H9 (cell line): ENCODE measurements at regions not wholly inside any gene's neighbourhood (a gene's known extent, or its start where the extent isn't known, plus 50 kb on each side); places are given as distances from the start of the nearest gene placed in this dataset.

Experiments
- DNase-seq: peaks from one replicate; pipeline ENCODE4 v3.0.0-alpha.2; 2017
- H2AFZ ChIP-seq: one replicate; pipeline ENCODE4 v1.6.1; 2013; ENCODE audit warnings: mild to moderate bottlenecking, low read length, control low read depth, moderate library complexity
- H2AK5ac ChIP-seq: 2 replicates; pipeline ENCODE4 v1.6.1; 2013; ENCODE audit warnings: low read length, control low read depth, mixed read lengths; ENCODE audit not compliant: insufficient read length
- H2BK120ac ChIP-seq: one replicate; pipeline ENCODE4 v1.6.1; 2013; ENCODE audit warnings: low read depth, mild to moderate bottlenecking, low read length, control low read depth, inconsistent platforms; ENCODE audit not compliant: poor library complexity, severe bottlenecking
- H2BK12ac ChIP-seq: 2 replicates; pipeline ENCODE4 v1.6.1; 2013; ENCODE audit warnings: low read length, control low read depth, mixed read lengths, low read depth; ENCODE audit not compliant: insufficient read length
- H2BK15ac ChIP-seq: 2 replicates; pipeline ENCODE4 v1.6.1; 2013; ENCODE audit warnings: low read depth, low read length, control low read depth
- H2BK20ac ChIP-seq: one replicate; pipeline ENCODE4 v1.6.1; 2013; ENCODE audit warnings: low read depth, mild to moderate bottlenecking, low read length, control low read depth, inconsistent platforms; ENCODE audit not compliant: poor library complexity, severe bottlenecking
- H2BK5ac ChIP-seq: 2 replicates; pipeline ENCODE4 v1.6.1; 2013; ENCODE audit warnings: low read length, control low read depth, mixed read lengths; ENCODE audit not compliant: insufficient read length
- H3K14ac ChIP-seq: 2 replicates; pipeline ENCODE4 v1.6.1; 2013; ENCODE audit warnings: low read length, control low read depth; ENCODE audit not compliant: insufficient read depth
- H3K18ac ChIP-seq: 2 replicates; pipeline ENCODE4 v1.6.1; 2013; ENCODE audit warnings: low read depth, mild to moderate bottlenecking, mixed read lengths, low read length, control low read depth; ENCODE audit not compliant: insufficient read length
- H3K23ac ChIP-seq: 2 replicates; pipeline ENCODE4 v1.6.1; 2013; ENCODE audit warnings: low read length, control low read depth, mixed read lengths, low read depth; ENCODE audit not compliant: insufficient read length
- H3K23me2 ChIP-seq: 2 replicates; pipeline ENCODE4 v1.6.1; 2013; ENCODE audit warnings: low read depth, mild to moderate bottlenecking, mixed read lengths, low read length, control low read depth; ENCODE audit not compliant: insufficient read length, poor library complexity, severe bottlenecking
- H3K27ac ChIP-seq: 2 replicates; pipeline ENCODE4 v1.5.1; 2013; ENCODE audit warnings: low read length, control low read depth, mixed read lengths, low read depth; ENCODE audit not compliant: insufficient read length
- H3K27me3 ChIP-seq: 2 replicates; pipeline ENCODE4 v1.6.1; 2013; ENCODE audit warnings: low read length, control low read depth, inconsistent platforms; ENCODE audit not compliant: insufficient read depth
- H3K4ac ChIP-seq: 2 replicates; pipeline ENCODE4 v1.6.1; 2013; ENCODE audit warnings: low read depth, mild to moderate bottlenecking, control low read depth, inconsistent platforms, low read length, moderate library complexity
- H3K4me1 ChIP-seq: 2 replicates; pipeline ENCODE4 v1.6.1; 2013; ENCODE audit warnings: low read length, control low read depth, inconsistent platforms; ENCODE audit not compliant: insufficient read depth
- H3K4me2 ChIP-seq: 2 replicates; pipeline ENCODE4 v1.6.1; 2013; ENCODE audit warnings: low read length, control low read depth, mixed read lengths; ENCODE audit not compliant: insufficient read length, insufficient read depth
- H3K56ac ChIP-seq: 2 replicates; pipeline ENCODE4 v1.6.1; 2013; ENCODE audit warnings: low read depth, mild to moderate bottlenecking, mixed read lengths, low read length, control low read depth; ENCODE audit not compliant: insufficient read length
- H3K79me1 ChIP-seq: 2 replicates; pipeline ENCODE4 v1.6.1; 2013; ENCODE audit warnings: low read depth, mild to moderate bottlenecking, moderate library complexity, low read length, control low read depth, inconsistent platforms; ENCODE audit not compliant: insufficient read depth, poor library complexity, severe bottlenecking
- H3K79me2 ChIP-seq: 2 replicates; pipeline ENCODE4 v1.6.1; 2013; ENCODE audit warnings: low read length, control low read depth, inconsistent platforms; ENCODE audit not compliant: insufficient read depth
- H3K9ac ChIP-seq: 2 replicates; pipeline ENCODE4 v1.6.1; 2013; ENCODE audit warnings: low read length, control low read depth, mixed read lengths; ENCODE audit not compliant: insufficient read length; ENCODE audit errors: extremely low read depth
- H3K9me3 ChIP-seq: one replicate; pipeline ENCODE4 v1.6.1; 2013; ENCODE audit warnings: low read depth, low read length, inconsistent platforms; ENCODE audit not compliant: control insufficient read depth
- H3T11ph ChIP-seq: one replicate; pipeline ENCODE4 v1.6.1; 2013; ENCODE audit warnings: mild to moderate bottlenecking, low read length, control low read depth, inconsistent platforms
- H4K20me1 ChIP-seq: one replicate; pipeline ENCODE4 v1.6.1; 2013; ENCODE audit not compliant: control insufficient read depth, insufficient read length, insufficient read depth
- H4K5ac ChIP-seq: 2 replicates; pipeline ENCODE4 v1.6.1; 2013; ENCODE audit warnings: low read depth, mild to moderate bottlenecking, mixed read lengths, low read length, control low read depth; ENCODE audit not compliant: insufficient read length
- H4K8ac ChIP-seq: replicated peaks from 2 replicates; pipeline ENCODE4 v1.6.1; 2013; ENCODE audit warnings: low read length, control low read depth, mixed read lengths, low read depth; ENCODE audit not compliant: insufficient read length
- H4K91ac ChIP-seq: 2 replicates; pipeline ENCODE4 v1.6.1; 2013; ENCODE audit warnings: low read depth, mild to moderate bottlenecking, moderate library complexity, mixed read lengths, low read length, control low read depth; ENCODE audit not compliant: insufficient read length
- H3K27ac Mint-ChIP-seq, 3 experiments: 2 replicates in 2 of 3; 3 replicates in 1 of 3; pipeline ENCODE4 v1.8.0; 2020 to 2021; ENCODE audit warnings: mixed read lengths in 3 of 3, mild to moderate bottlenecking in 1 of 3, moderate library complexity in 1 of 3
- H3K27me3 Mint-ChIP-seq: 2 replicates; pipeline ENCODE4 v1.8.0; 2021; ENCODE audit warnings: low read depth, mild to moderate bottlenecking, moderate library complexity, mixed read lengths
- H3K36me3 Mint-ChIP-seq, 3 experiments: 2 replicates in 2 of 3; 3 replicates in 1 of 3; pipeline ENCODE4 v1.8.0; 2020 to 2021; ENCODE audit warnings: low read depth in 3 of 3, mixed read lengths in 3 of 3; ENCODE audit not compliant: insufficient read depth in 1 of 3
- H3K4me1 Mint-ChIP-seq, 2 experiments: 2 replicates each; pipeline ENCODE4 v1.8.0; 2020; ENCODE audit warnings: mixed read lengths in 2 of 2
- H3K4me3 Mint-ChIP-seq, 2 experiments: 2 replicates in 1 of 2; 3 replicates in 1 of 2; pipeline ENCODE4 v1.8.0; 2020 to 2021; ENCODE audit warnings: mild to moderate bottlenecking in 2 of 2, mixed read lengths in 2 of 2, moderate library complexity in 1 of 2
- H3K9me3 Mint-ChIP-seq, 2 experiments: 2 replicates in 1 of 2; 3 replicates in 1 of 2; pipeline ENCODE4 v1.8.0; 2020; ENCODE audit warnings: mild to moderate bottlenecking in 2 of 2, mixed read lengths in 2 of 2, moderate library complexity in 1 of 2
- WGBS: extraction: QIAGEN DNeasy Blood & Tissue Kit; methylation state at CpG from one replicate; pipeline ENCODE4 v1.1.7; 2013; ENCODE audit warnings: missing lambda C conversion rate, low lambda C conversion rate, mixed read lengths; ENCODE audit not compliant: insufficient read length; ENCODE audit errors: extremely low coverage; 5-methylcytosine and 5-hydroxymethylcytosine counted together
- TF ChIP-seq, protein P1 (sequence below): fragments of 200-600 bp; sonication (generic); conservative IDR thresholded peaks from 3 replicates; pipeline ENCODE4 v1.8.0; 2021; ENCODE audit warnings: antibody characterized with exemption, mild to moderate bottlenecking

DNA sequence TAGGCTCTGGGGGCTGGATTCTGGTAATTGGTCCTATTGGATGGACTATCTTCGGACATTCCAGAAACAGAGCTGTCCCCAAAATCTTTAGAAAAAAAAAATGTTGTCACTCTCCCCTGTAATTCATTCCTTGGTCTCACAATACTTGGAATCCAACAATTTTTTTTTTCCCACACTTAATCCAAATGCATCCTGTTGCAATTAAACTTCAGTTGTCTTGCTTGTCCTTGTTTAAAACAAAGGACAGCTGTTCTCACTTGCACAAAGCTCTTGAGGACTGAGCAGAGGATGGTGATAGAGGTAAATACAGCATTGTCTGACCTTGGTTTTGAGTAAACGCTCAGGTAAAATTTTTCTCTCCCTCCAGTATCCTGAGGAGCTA lies 75.3 kb downstream of the SC5D start:
- Histone ChIP-seq H3K27ac (no peak overlapping the region), H2BK120ac (no peak overlapping the region), H3K14ac (no peak overlapping the region), H4K20me1 (no peaks in the 10 kb centered on the region), H2AFZ (no peak overlapping the region), H3K4me2 (no peak overlapping the region), H3K79me2 (no peaks in the 10 kb centered on the region), H3K18ac (no peak overlapping the region), H2BK20ac (no peak overlapping the region), H4K91ac (no peak overlapping the region), H3K23me2 (no peaks in the 10 kb centered on the region), H3K4ac (no peak overlapping the region), H2BK5ac (no peak overlapping the region), H3K4me1 (peaks cover 24% of the 10 kb centered on the region), H3K9me3 (no peaks in the 10 kb centered on the region), H2BK15ac (no peak overlapping the region), H2BK12ac (no peak overlapping the region), H3T11ph (no peak overlapping the region), H3K56ac (no peak overlapping the region), H3K23ac (no peak overlapping the region), H2AK5ac (no peak overlapping the region), H4K8ac (no peak overlapping the region), H3K27me3 (no peaks in the 10 kb centered on the region), H4K5ac (no peak overlapping the region), H3K79me1 (no peaks in the 10 kb centered on the region), H3K9ac (no peak overlapping the region)
- Mint-ChIP-seq H3K27me3 (no peaks in the 10 kb centered on the region), H3K4me1 (peaks cover 34 to 44% of the 10 kb centered on the region in 2 experiments), H3K9me3 (peaks cover 0 to 4% of the 10 kb centered on the region in 2 experiments; a peak in 2 of 5 replicates), H3K36me3 (peaks cover 0 to 4% (median 2%) of the 10 kb centered on the region in 3 experiments; a peak in 2 of 7 replicates), H3K27ac (no peak overlapping the region), H3K4me3 (no peak overlapping the region)
- DNase-seq, result no peak
- no CpG with 5 or more reads among the region's 2 CpGs for whole genome bisulfite sequencing
- TF ChIP-seq, protein P1, sequence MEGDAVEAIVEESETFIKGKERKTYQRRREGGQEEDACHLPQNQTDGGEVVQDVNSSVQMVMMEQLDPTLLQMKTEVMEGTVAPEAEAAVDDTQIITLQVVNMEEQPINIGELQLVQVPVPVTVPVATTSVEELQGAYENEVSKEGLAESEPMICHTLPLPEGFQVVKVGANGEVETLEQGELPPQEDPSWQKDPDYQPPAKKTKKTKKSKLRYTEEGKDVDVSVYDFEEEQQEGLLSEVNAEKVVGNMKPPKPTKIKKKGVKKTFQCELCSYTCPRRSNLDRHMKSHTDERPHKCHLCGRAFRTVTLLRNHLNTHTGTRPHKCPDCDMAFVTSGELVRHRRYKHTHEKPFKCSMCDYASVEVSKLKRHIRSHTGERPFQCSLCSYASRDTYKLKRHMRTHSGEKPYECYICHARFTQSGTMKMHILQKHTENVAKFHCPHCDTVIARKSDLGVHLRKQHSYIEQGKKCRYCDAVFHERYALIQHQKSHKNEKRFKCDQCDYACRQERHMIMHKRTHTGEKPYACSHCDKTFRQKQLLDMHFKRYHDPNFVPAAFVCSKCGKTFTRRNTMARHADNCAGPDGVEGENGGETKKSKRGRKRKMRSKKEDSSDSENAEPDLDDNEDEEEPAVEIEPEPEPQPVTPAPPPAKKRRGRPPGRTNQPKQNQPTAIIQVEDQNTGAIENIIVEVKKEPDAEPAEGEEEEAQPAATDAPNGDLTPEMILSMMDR, result no peak
